ENCODE measurements at regions not wholly inside any gene's neighbourhood (a gene's known extent, or its start where the extent isn't known, plus 50 kb on each side); places are given as distances from the start of the nearest gene placed in this dataset.
"Not testable (repeated sequence)": the region's sequence is repeated elsewhere in the genome, so short reads cannot be mapped to it uniquely, and the experiment has no call there.

- no peak for DNase-seq
Measured at GRCh38 chr12:19779395-19780056, 340.2 kb downstream of the AEBP2 start.

DNA sequence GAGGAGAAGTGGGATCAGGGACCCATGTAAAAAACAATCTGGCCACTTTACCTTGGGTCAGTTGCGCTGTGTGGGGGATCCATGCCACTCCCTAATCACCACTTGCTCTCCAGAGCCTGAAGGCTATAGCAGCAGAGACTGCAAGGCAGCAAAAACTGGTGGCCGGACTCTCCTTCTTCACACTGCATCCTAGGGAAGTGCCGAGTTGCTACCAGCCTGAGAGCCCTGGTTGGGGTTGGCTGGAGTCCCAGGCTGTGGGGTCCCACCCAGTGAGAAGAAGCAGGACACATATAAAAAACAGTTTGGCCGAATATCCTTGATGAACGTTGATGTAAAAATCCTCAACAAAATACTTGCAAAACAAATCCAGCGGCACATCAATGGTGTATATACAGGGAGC, 341.2 kb downstream of the AEBP2 start:
- DNase-seq = no peak

- DNase-seq = no peak
Measured at GRCh38 chr12:19783547-19784444, 344.5 kb downstream of the AEBP2 start.

DNA sequence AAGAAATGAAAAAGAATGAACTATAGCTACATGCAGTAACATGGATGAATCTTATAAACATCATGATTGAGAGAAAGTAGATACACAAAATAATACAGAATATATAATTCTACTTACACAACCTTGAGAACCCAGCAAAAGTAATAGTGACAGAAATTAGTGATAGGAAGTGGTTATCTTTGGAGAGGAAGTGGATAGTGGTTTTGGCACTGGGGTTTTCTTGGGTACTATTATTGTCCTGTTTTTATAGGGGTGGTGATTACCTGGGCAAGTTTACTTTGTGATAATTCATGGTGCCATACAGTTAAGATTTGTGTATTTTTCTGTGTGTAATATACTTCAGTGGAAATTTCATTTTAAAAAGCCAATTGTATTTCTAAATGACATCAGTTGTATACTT, 352.7 kb downstream of the AEBP2 start:
- peak; percentile 32 for DNase-seq

GRCh38 chr12:19794116-19794515, 354.8 kb downstream of the AEBP2 start:
- no peak for DNase-seq

GRCh38 chr12:19799216-19799615, 359.9 kb downstream of the AEBP2 start:
- DNase-seq = no peak

DNA sequence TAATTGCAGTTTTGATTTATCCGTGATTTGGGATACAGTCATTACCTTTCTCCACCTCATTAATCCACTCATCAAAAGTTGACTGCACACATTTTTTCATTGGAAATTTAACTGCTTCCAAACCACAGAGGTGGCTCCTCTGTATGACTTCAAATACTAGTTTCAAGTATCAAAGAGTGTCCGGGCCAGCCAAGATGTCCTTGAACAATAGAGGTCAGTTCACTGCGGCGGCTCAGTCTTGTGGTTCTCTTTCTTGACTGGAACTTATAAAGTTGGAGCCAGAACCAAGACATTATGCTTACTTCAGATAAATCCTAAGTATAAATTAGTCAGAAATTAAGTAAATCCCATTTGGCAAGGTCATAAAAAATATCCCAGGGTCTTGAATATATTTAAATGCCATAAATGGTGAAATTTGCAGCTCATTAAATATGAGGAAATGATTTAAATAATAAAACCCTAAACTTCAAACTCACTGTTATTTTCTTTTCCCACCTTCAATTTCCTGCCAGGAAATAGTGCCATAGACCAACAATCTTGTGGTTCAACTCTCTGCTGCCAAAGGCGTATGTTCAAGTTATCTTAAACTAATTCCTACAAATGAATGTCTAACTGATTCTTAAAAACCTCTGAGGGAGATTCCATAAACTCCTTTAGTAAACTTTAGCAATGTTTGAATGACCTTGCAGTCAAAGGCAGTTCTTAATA, 360.8 kb downstream of the AEBP2 start:
- DNase-seq = no peak

DNA sequence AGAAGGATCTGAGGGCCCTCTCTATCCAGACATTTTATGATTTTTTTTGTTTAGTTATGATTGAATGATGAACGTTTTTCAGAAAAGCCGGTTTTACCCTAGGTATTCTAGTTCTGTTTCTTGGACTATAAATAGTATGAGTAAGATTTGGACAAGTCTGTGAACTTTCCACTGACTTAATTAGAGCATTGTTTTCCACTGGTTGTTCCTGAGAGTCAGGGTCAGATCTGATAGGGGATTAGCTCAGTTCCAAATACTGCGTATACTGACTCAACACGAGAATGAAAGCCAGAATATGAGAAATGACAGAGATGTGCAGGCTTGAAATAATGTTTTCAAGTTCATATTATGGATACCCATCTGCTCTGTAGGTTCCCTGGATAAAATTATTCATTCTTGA, 361.6 kb downstream of the AEBP2 start:
- DNase-seq = no peak

- no peak for DNase-seq
Measured at GRCh38 chr12:19801941-19802340, 362.6 kb downstream of the AEBP2 start.

DNA sequence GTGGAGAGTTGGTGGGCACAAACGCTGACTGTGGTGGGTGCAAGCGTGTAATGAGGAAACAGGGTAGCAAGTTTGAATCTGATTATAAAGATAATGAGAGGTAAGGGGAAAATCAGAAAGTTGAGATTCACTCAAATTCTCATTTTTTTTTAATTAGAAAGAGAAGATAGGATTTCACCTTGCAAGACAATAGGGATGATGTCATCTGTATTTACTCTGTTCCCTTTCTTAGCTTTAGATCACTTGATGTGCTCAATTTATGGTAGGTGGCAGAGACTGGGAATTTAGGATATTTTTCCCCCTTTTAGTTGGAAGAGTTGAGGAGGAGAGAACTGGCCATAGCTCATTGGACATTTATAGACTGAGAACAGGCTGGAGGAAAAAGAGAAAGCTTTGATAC, 363.6 kb downstream of the AEBP2 start:
- no peak for DNase-seq

DNA sequence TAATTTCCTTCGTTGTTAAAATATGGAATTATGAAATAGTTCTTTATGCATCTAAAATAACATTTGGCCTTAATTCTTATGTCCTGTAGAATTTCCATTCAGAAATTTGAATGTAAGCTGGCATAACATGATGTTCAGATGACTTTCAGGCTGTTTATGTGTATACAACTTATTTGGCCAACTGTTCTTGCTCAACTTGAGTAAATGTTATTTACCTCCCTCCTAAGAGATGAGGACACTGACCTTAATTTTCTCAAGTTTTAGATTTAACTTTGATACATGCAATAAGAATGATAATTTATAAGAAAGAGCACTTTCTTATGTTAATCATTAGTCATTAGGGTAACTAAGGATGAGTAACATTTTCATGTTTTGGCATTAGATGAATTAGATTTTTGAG, 365.4 kb downstream of the AEBP2 start:
- no peak for DNase-seq

GRCh38 chr12:19808371-19808770, 369.1 kb downstream of the AEBP2 start:
- no peak for DNase-seq

GRCh38 chr12:19810213-19810612, 370.9 kb downstream of the AEBP2 start:
- no peak for DNase-seq

DNA sequence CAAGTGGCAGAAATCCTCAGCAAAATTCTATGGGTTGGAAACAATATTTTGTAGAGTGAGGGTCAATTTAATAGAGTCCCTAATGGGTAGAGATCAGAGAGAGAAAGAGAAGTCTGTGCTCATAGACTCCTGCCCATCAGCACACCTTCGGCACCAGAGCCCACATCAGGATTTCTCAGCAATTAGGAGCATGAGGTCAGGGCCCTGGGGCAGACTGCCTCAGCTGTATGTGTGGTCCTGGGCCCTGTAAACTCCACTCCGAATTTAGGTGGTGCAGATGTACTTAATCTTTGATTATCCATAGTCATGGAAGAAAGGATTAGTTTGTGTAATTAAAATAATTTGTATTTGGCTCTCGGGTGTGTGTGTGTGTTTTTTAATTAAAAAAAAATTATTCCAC, 372.6 kb downstream of the AEBP2 start:
- DNase-seq = no peak

DNA sequence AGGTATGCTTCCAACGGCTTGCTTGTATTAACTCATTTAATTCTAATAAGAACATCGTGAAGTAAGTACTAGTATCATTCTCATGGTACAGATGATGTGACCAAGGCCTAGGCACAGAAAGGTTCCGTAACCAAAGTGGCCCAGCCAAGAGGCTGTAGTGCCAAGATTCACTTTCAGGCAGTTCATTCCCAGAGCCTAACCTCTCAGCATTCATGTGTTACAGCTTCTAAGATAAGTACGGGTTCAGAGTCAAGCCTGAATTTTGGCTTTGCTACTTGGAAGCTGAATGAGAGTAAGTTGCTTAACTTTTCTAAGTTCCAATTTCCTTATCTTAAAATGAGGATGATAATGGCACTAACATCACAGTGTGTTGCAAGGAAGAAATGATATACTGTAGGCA, 379.9 kb downstream of the AEBP2 start:
- DNase-seq = no peak

DNA sequence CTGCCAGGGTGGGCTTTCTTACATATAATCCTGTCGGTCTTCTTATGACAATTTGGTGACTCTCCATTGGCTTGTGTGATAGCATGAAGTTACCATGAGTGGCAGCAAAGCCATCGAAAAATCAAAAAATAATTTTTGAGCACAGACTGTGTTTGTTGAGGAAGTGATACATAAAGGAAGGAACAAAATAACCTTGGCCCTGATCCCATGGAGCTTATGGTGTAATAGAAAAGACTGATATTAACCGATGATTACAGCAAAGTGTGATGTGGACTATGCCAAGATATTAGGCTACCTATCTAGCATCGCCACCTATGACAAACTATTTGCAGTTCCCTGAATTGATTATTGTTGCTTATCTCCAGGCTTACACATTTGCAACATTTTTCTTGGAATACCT, 383.2 kb downstream of the AEBP2 start:
- no peak for DNase-seq

GRCh38 chr12:19823326-19823725, 384.0 kb downstream of the AEBP2 start:
- DNase-seq = not testable (repeated sequence)

GRCh38 chr12:19826980-19827550, 387.8 kb downstream of the AEBP2 start:
- DNase-seq = no peak

DNA sequence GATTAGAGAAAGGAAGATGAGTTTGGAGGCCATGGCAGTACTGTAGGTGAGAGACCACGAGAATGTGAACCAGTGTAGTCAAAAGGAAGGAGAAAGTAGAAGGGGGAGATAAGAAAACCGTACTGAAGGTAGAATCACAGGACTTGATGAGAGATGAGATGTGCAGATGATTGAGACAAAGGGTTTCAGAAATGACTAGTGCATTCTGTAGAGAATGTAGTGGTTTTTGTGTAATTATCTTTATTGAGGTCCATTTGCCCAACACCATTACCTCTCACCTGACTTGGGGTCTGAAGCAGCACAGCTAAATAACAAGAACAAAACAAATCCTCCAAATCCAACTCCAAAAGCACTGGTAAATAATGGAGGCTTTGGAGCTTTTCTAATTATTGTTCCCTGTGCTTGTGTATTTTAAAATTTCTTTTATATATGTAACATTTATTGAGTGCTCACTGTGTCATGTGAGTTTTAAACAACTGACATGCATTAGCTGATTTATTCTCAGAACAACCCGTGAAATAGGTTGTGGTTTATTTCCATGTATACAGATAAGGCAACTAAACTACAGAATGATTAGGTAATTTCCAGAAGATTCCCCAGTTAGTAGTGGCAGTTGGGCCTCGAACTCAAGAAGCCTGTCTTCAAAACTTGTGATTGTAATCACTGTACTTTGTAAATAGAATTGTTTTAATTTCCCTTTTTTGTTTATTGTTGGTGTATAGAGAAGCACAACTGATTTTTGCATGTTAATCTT, 390.0 kb downstream of the AEBP2 start:
- DNase-seq = no peak

GRCh38 chr12:19830446-19830845, 391.2 kb downstream of the AEBP2 start:
- DNase-seq = no peak

- no peak for DNase-seq
Measured at GRCh38 chr12:19833775-19834501, 394.6 kb downstream of the AEBP2 start.

GRCh38 chr12:19834592-19834991, 395.3 kb downstream of the AEBP2 start:
- DNase-seq = no peak

Data from CD4-positive, alpha-beta T cell treated with Interleukin-12 subunit alpha and Interleukin-12 subunit beta, for 1 hour (primary cell).